GM12864 (cell line): ENCODE measurements at regions not wholly inside any gene's neighbourhood (a gene's known extent, or its start where the extent isn't known, plus 50 kb on each side); places are given as distances from the start of the nearest gene placed in this dataset.

Experiments used
- DNase-seq: peaks from one replicate; pipeline ENCODE4 v3.0.0-alpha.2; 2011; ENCODE audit warnings: low read depth
- H3K4me3 ChIP-seq: 2 replicates; pipeline ENCODE4 v1.5.1; 2011; ENCODE audit warnings: mild to moderate bottlenecking, low read depth, low read length, control low read depth
- CTCF ChIP-seq: IDR thresholded peaks from 2 replicates; pipeline ENCODE4 v1.5.1; 2011; ENCODE audit warnings: low read depth, mild to moderate bottlenecking, moderate library complexity, low read length, control low read depth, inconsistent platforms; ENCODE audit errors: missing control alignments

GRCh38 chrX:2614911-2615310 is 76.2 kb upstream of the CD99 start:
- peak; percentile 9 for TF ChIP-seq CTCF
- H3K4me3 ChIP-seq: no peak overlapping the region
- no peak for DNase-seq

- H3K4me3 ChIP-seq: peak overlapping the region; percentile 58
- TF ChIP-seq CTCF: no peak
- DNase-seq: no peak
Measured at GRCh38 chrX:2610246-2611170, 80.6 kb upstream of the CD99 start.

- peak overlapping the region; percentile 58 for H3K4me3 ChIP-seq
- TF ChIP-seq CTCF: peak; percentile 17
- DNase-seq: no peak
Measured at GRCh38 chrX:2609431-2610238, 81.5 kb upstream of the CD99 start.

- peak overlapping the region; percentile 58 for H3K4me3 ChIP-seq
- DNase-seq: peak; percentile 72
- TF ChIP-seq CTCF: no peak
Measured at GRCh38 chrX:2608638-2609430, 82.3 kb upstream of the CD99 start.

- TF ChIP-seq CTCF: no peak
- DNase-seq: no peak
- H3K4me3 ChIP-seq: no peak overlapping the region
Measured at GRCh38 chrX:2607113-2607512, 84.0 kb upstream of the CD99 start.

GRCh38 chrX:2600564-2600963 is 90.5 kb upstream of the CD99 start:
- DNase-seq: no peak
- H3K4me3 ChIP-seq: no peak overlapping the region
- TF ChIP-seq CTCF: no peak
